Pancreas (tissue), 10 donors: ENCODE measurements at regions not wholly inside any gene's neighbourhood (a gene's known extent, or its start where the extent isn't known, plus 50 kb on each side); places are given as distances from the start of the nearest gene placed in this dataset.
A peak's percentile ranks its signal among the peaks of the same experiment; 100 is the strongest.
"Not testable (repeated sequence)": the region's sequence is repeated elsewhere in the genome, so short reads cannot be mapped to it uniquely, and the experiment has no call there.

Experiments used
- ATAC-seq, 4 donors: fragments of 200-7000 bp; cut with Tn5 transposase; one replicate each; pipeline versions ENCODE4 v1.8.0 to v1.9.1; 2020; ENCODE audit warnings: mild to moderate bottlenecking in 4 of 4, moderate library complexity in 4 of 4
- DNase-seq, 6 donors: peaks; one replicate each; pipeline ENCODE4 v3.0.0-alpha.2; 2020
- FAIRE-seq: peaks from 2 replicates; lab custom pipeline; 2012; peaks lifted over from hg19 to GRCh38; lab: Jason Lieb, UNC
- H3K27ac ChIP-seq, 4 donors: fragments of 200-600 bp; sonication (generic); 1 replicate in 3 of 4; 2 replicates in 1 of 4; pipeline versions ENCODE4 v1.5.0 to v1.8.0; 2020
- H3K27me3 ChIP-seq, 4 donors: fragments of 200-600 bp; one replicate each; pipeline ENCODE4 v1.8.0; 2021
- H3K36me3 ChIP-seq, 3 donors: fragments of 200-600 bp; sonication (generic) in 1 of 3; one replicate each; pipeline versions ENCODE4 v1.5.0 to v1.8.0; 2020 to 2021
- H3K4me1 ChIP-seq, 3 donors: fragments of 200-600 bp; one replicate each; pipeline ENCODE4 v1.8.0; 2021
- H3K4me3 ChIP-seq, 4 donors: fragments of 200-600 bp; sonication (generic) in 2 of 4; one replicate each; pipeline versions ENCODE4 v1.5.0 to v1.8.0; 2020 to 2021
- H3K9me3 ChIP-seq, 4 donors: fragments of 200-600 bp; one replicate each; pipeline ENCODE4 v1.8.0; 2021
- CTCF ChIP-seq, 4 donors: fragments of 200-600 bp; sonication (generic) in 3 of 4; IDR thresholded peaks; one replicate each; pipeline versions ENCODE4 v1.5.0 to v1.8.0; 2021; ENCODE audit warnings: antibody characterized with exemption in 4 of 4
- WGBS, 2 donors: extraction: QIAGEN DNeasy Blood & Tissue Kit; methylation state at CpG; one replicate each; pipeline ENCODE4 v1.1.7; 2013; 5-methylcytosine and 5-hydroxymethylcytosine counted together
- intact Hi-C, 3 donors: fragments of 100-400 bp; cut with DNase I; formaldehyde crosslinking; loops; one replicate each; pipeline versions ENCODE4 v1.11.1 to v1.14.2; 2022
- donor health status: healthy with polysubstance abuse.
- donor health status: DM: no; HTN: no; CAD: no; lungs with moderate emphysema.
- donor health status: DM: no; HTN: no; CAD: no.
- donor health status: control.
- donor health status: control.
- donor health status: Bipolar disorder and iron deficiency.
- donor health status: DM: yes; HTN: yes; CAD: no.
- donor health status: DM: no; HTN: no; CAD: no.
- donor health status: DM: no; HTN: no; CAD: no.
- donor health status: DM: yes; HTN: yes; CAD: no.

GRCh38 chr18:67455890-67456501 is 60.5 kb downstream of the DSEL start:
- Histone ChIP-seq H3K4me1 (no peaks in the 10 kb centered on the region), H3K9me3 (no peaks in the 10 kb centered on the region), H3K4me3 (no peak overlapping the region), H3K36me3 (no peaks in the 10 kb centered on the region), H3K27ac (no peak overlapping the region), H3K27me3 (no peaks in the 10 kb centered on the region)
- 51 to 62% methylated on average over 6 of the region's 6 CpGs for WGBS, 2 donors
- intact Hi-C loops, result no loop called here
- no peak for TF ChIP-seq CTCF (IDR thresholded peaks at IDR 0.05)
- no peak for DNase-seq
- ATAC-seq, result no peak
- no peak for FAIRE-seq

GRCh38 chr18:67453901-67454300 is 62.6 kb downstream of the DSEL start:
- ATAC-seq (no peak), FAIRE-seq (no peak), DNase-seq (no peak)
- no peak overlapping the region for H3K4me3 ChIP-seq
- no peak overlapping the region for H3K27ac ChIP-seq
- H3K36me3 ChIP-seq, result no peaks in the 10 kb centered on the region
- no peaks in the 10 kb centered on the region for H3K4me1 ChIP-seq
- intact Hi-C loops, result no loop called here
- 5 to 10% methylated on average over 2 of the region's 2 CpGs for WGBS, 2 donors
- no peak for TF ChIP-seq CTCF (IDR thresholded peaks at IDR 0.05)
- no peaks in the 10 kb centered on the region for H3K9me3 ChIP-seq
- H3K27me3 ChIP-seq, result no peaks in the 10 kb centered on the region

GRCh38 chr18:67451960-67452359 is 64.6 kb downstream of the DSEL start:
- FAIRE-seq (no peak), DNase-seq (no peak), ATAC-seq (no peak)
- Histone ChIP-seq H3K4me3 (no peak overlapping the region), H3K4me1 (no peaks in the 10 kb centered on the region), H3K36me3 (no peaks in the 10 kb centered on the region), H3K27ac (no peak overlapping the region), H3K27me3 (no peaks in the 10 kb centered on the region), H3K9me3 (no peaks in the 10 kb centered on the region)
- intact Hi-C loops, result no loop called here
- TF ChIP-seq CTCF (IDR thresholded peaks at IDR 0.05), result no peak
- WGBS, 2 donors, result 66 to 78% methylated on average over 2 of the region's 2 CpGs

- 38 to 51% methylated on average over 10 of the region's 10 CpGs for WGBS, 2 donors
- peak in 1 of 6 donors; percentile 44 for DNase-seq
- not testable (repeated sequence) for FAIRE-seq
Observed at GRCh38 chr18:67451101-67451500, 65.4 kb downstream of the DSEL start.

GRCh38 chr18:67433971-67434370 is 82.5 kb downstream of the DSEL start:
- no peaks in the 10 kb centered on the region for H3K9me3 ChIP-seq
- no peak for ATAC-seq
- no peaks in the 10 kb centered on the region for H3K27me3 ChIP-seq
- no peak overlapping the region for H3K27ac ChIP-seq
- TF ChIP-seq CTCF (IDR thresholded peaks at IDR 0.05), result no peak
- H3K36me3 ChIP-seq, result no peaks in the 10 kb centered on the region
- no peak for FAIRE-seq
- intact Hi-C loops, result no loop called here
- no peaks in the 10 kb centered on the region for H3K4me1 ChIP-seq
- WGBS, 2 donors, result 55 to 58% methylated on average over 5 of the region's 5 CpGs
- no peak for DNase-seq
- no peak overlapping the region for H3K4me3 ChIP-seq

More at GRCh38 chr18:67451101-67451500, 65.4 kb downstream of the DSEL start:
- H3K27ac ChIP-seq, intact Hi-C loops, ATAC-seq, H3K27me3 ChIP-seq, H3K4me3 ChIP-seq, H3K36me3 ChIP-seq, H3K4me1 ChIP-seq, H3K9me3 ChIP-seq: not testable (repeated sequence)
